Heart left ventricle (tissue), 13 donors: ENCODE measurements at regions not wholly inside any gene's neighbourhood (a gene's known extent, or its start where the extent isn't known, plus 50 kb on each side); places are given as distances from the start of the nearest gene placed in this dataset.

Experiments used
- POLR2A ChIP-seq, 2 donors: fragments of 450-650 bp; IDR thresholded peaks; one replicate each; pipeline ENCODE4 v1.6.1; 2017; ENCODE audit warnings: antibody characterized with exemption in 2 of 2, mild to moderate bottlenecking in 2 of 2, moderate library complexity in 2 of 2
- TF ChIP-seq, protein P1 (sequence below), 12 donors: fragments of 200-600 bp; sonication (generic) in 4 of 12; IDR thresholded peaks; one replicate each; pipeline versions ENCODE4 v1.5.0 to v1.8.0; 2018 to 2022; ENCODE audit warnings: antibody characterized with exemption in 12 of 12, mild to moderate bottlenecking in 5 of 12
- donor health status: ischemic (EF 13 %, LVEDD 7.1; RV severe dilation, severe dysfunction).
- donor health status: DM: no; HTN: yes; CAD: no.
- donor health status: DM: no; HTN: no; CAD: no.
- donor health status: ischemic (EF 25% LVEDD 6.9; RV normal size, moderate dysfunction).
- donor health status: ischemic (EF 25% LVEDD 5.7; RV mildly dilated, moderate dysfunction).
- donor health status: ischemic (EF 35%, LVEDD 5.7; RV mildly dilated, moderate dysfunction).
- donor health status: nonischemic (EF 11% LVEDD 7.7; RV severe dilation, severe dysfunction).
- donor health status: DM: yes; HTN: yes; CAD: no.
- donor health status: PGD.
- donor health status: ischemic (EF 29% LVEDD 5.4; RV normal size, mild dysfunction).
- donor health status: nonischemic (EF 23%, LVEDD 6.1; RV moderate dilation, normal function).

DNA sequence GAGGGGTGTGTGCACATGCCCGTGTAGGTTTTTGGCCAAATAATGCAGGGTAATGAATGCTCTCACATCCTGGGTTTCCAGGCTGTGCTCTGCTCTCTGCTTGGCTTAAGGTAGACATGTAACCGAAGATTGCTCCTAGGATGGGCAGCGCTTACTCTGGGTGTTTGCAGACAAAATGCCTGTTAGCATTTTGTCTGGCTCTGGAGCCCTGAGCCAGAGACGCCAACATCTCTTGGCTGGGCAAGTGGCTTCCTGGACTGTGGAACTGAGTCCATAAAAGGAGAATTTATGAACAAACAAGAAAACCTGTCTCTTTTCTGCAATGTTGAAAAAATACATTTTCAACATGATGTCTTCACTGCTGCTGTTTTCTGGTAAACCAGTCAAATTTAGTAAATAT lies 96.0 kb upstream of the TSPAN2 start:
- TF ChIP-seq, protein P1, sequence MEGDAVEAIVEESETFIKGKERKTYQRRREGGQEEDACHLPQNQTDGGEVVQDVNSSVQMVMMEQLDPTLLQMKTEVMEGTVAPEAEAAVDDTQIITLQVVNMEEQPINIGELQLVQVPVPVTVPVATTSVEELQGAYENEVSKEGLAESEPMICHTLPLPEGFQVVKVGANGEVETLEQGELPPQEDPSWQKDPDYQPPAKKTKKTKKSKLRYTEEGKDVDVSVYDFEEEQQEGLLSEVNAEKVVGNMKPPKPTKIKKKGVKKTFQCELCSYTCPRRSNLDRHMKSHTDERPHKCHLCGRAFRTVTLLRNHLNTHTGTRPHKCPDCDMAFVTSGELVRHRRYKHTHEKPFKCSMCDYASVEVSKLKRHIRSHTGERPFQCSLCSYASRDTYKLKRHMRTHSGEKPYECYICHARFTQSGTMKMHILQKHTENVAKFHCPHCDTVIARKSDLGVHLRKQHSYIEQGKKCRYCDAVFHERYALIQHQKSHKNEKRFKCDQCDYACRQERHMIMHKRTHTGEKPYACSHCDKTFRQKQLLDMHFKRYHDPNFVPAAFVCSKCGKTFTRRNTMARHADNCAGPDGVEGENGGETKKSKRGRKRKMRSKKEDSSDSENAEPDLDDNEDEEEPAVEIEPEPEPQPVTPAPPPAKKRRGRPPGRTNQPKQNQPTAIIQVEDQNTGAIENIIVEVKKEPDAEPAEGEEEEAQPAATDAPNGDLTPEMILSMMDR (IDR thresholded peaks at IDR 0.05) = no peak
- TF ChIP-seq POLR2A (IDR thresholded peaks at IDR 0.05) = no peak
